Tibial nerve (tissue), 4 donors: ENCODE measurements at regions not wholly inside any gene's neighbourhood (a gene's known extent, or its start where the extent isn't known, plus 50 kb on each side); places are given as distances from the start of the nearest gene placed in this dataset. TPM values are rescaled to one million over a fixed set of nuclear protein-coding genes. Genes with fewer than 3 reads are reported as not detected.

Experiments
- DNase-seq, 2 donors: peaks; one replicate each; pipeline ENCODE4 v3.0.0-alpha.2; 2019; ENCODE audit warnings: low spot score in 2 of 2
- H3K27ac ChIP-seq, 4 donors: fragments of 200-600 bp; sonication (generic) in 3 of 4; one replicate each; pipeline ENCODE4 v1.5.1; 2017 to 2019; ENCODE audit warnings: mild to moderate bottlenecking in 1 of 4
- H3K27me3 ChIP-seq, 2 donors: fragments of 200-600 bp; sonication (generic) in 1 of 2; one replicate each; pipeline versions ENCODE4 v1.5.1 to v1.6.0; 2017 to 2019
- H3K36me3 ChIP-seq, 3 donors: fragments of 200-600 bp; sonication (generic); one replicate each; pipeline ENCODE4 v1.5.1; 2018 to 2019
- H3K4me1 ChIP-seq, 4 donors: fragments of 200-600 bp; sonication (generic) in 3 of 4; one replicate each; pipeline ENCODE4 v1.5.1; 2017 to 2019
- H3K4me3 ChIP-seq, 4 donors: fragments of 200-600 bp; sonication (generic) in 3 of 4; one replicate each; pipeline ENCODE4 v1.5.1; 2017 to 2019; ENCODE audit warnings: mild to moderate bottlenecking in 1 of 4, moderate library complexity in 1 of 4
- H3K9me3 ChIP-seq, 4 donors: fragments of 200-600 bp; sonication (generic) in 3 of 4; one replicate each; pipeline ENCODE4 v1.5.1; 2017 to 2019
- EP300 ChIP-seq, 2 donors: sonication (generic); formaldehyde crosslinking; IDR thresholded peaks; one replicate each; pipeline ENCODE4 v1.6.1; 2017; ENCODE audit warnings: antibody characterized with exemption in 2 of 2, mild to moderate bottlenecking in 1 of 2
- POLR2A ChIP-seq, 2 donors: fragments of 450-650 bp; IDR thresholded peaks; one replicate each; pipeline ENCODE4 v1.6.1; 2017; ENCODE audit warnings: antibody characterized with exemption in 2 of 2, mild to moderate bottlenecking in 2 of 2, moderate library complexity in 2 of 2
- WGBS, 2 donors: methylation state at CpG; one replicate each; pipeline ENCODE4 v1.1.5; 2018; 5-methylcytosine and 5-hydroxymethylcytosine counted together
- small RNA-seq: library from RNA; depleted of rRNA; stranded (forward); fragments of <200 nt; gene quantifications from one replicate; pipeline ENCODE3, GENCODE V24; 2016
- TF ChIP-seq, protein P1 (sequence below), 5 experiments: fragments of 200-600 bp in 3 of 5; fragments of 450-650 bp in 2 of 5; sonication (generic) in 3 of 5; IDR thresholded peaks; one replicate each; pipeline ENCODE4 v1.5.1; 2016 to 2019; ENCODE audit warnings: antibody characterized with exemption in 5 of 5, mild to moderate bottlenecking in 3 of 5, moderate library complexity in 2 of 5

DNA sequence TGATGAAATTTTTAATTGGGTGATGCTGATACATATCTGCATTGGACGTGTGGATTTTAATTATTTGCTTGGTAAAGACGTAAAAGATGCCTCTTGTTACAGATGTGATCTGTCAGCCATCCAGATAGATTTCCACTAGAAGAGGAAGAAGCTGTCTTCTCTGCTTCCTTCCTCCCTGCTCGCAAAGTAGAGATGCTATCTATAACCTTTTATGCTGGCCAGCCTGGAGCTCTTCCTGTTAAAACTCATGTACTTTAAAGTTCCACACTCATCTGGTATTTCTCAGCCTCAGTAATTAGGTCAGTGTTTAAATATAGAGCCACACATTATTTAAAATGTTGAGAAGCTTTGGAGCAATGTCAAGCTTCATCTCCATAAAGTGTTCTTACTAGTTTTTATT lies 51.2 kb upstream of the TMEM229A start:
- no peaks in the 10 kb centered on the region for H3K9me3 ChIP-seq
- no peak for DNase-seq
- no peak overlapping the region for H3K4me3 ChIP-seq
- no peaks in the 10 kb centered on the region for H3K4me1 ChIP-seq
- H3K27me3 ChIP-seq, result no peaks in the 10 kb centered on the region
- 23 to 32% methylated on average over 3 of the region's 3 CpGs for WGBS, 2 donors
- no peaks in the 10 kb centered on the region for H3K36me3 ChIP-seq
- TF ChIP-seq, protein P1, sequence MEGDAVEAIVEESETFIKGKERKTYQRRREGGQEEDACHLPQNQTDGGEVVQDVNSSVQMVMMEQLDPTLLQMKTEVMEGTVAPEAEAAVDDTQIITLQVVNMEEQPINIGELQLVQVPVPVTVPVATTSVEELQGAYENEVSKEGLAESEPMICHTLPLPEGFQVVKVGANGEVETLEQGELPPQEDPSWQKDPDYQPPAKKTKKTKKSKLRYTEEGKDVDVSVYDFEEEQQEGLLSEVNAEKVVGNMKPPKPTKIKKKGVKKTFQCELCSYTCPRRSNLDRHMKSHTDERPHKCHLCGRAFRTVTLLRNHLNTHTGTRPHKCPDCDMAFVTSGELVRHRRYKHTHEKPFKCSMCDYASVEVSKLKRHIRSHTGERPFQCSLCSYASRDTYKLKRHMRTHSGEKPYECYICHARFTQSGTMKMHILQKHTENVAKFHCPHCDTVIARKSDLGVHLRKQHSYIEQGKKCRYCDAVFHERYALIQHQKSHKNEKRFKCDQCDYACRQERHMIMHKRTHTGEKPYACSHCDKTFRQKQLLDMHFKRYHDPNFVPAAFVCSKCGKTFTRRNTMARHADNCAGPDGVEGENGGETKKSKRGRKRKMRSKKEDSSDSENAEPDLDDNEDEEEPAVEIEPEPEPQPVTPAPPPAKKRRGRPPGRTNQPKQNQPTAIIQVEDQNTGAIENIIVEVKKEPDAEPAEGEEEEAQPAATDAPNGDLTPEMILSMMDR (IDR thresholded peaks at IDR 0.05), result no peak
- TF ChIP-seq POLR2A (IDR thresholded peaks at IDR 0.05) (no peak), EP300 (IDR thresholded peaks at IDR 0.05) (no peak)
- no peak overlapping the region for H3K27ac ChIP-seq

Small RNAs in the stretch of these regions (small RNA-seq; reads per million reads assigned to genes)
- not detected for gene RNU6-102P
